HCT116 (cell line): ENCODE measurements at regions not wholly inside any gene's neighbourhood (a gene's known extent, or its start where the extent isn't known, plus 50 kb on each side); places are given as distances from the start of the nearest gene placed in this dataset.

Source experiments
- ATAC-seq: fragments of 200-7000 bp; cut with Tn5 transposase; 2 replicates; pipeline ENCODE4 v1.9.1; 2020; ENCODE audit warnings: mild to moderate bottlenecking, moderate library complexity
- BruUV-seq: library from RNA; stranded (reverse); fragments of 400-500 nt; replicated peaks from 2 replicates; lab custom pipeline; 2021; lab: Mats Ljungman, UMichigan
- CTCF ChIA-PET: fragments of 300-600 bp; sonication (Branson Sonifier 250); formaldehyde crosslinking; loops from one replicate; lab custom pipeline; 2021; ENCODE audit warnings: antibody characterized with exemption; lab: Charles Lee
- POLR2A ChIA-PET: fragments of 300-600, 350-600 bp; sonication (Branson Sonifier 250); formaldehyde crosslinking; loops from one replicate; lab custom pipeline; 2021; ENCODE audit warnings: antibody characterized with exemption; lab: Charles Lee
- RAD21 ChIA-PET, 2 experiments: fragments of 300-600 bp; sonication (Branson Sonifier 250); formaldehyde crosslinking; loops; one replicate each; lab custom pipeline; 2023; ENCODE audit warnings: low total read pairs in 2 of 2; ENCODE audit not compliant: uncharacterized antibody in 2 of 2, unreplicated experiment in 2 of 2, low non-redundant PET in 1 of 2; lab: Charles Lee
- DNase-seq: peaks from one replicate; pipeline ENCODE4 v3.0.0-alpha.2; 2010; ENCODE audit warnings: low read depth, low spot score
- H2AFZ ChIP-seq: fragments of 200-600 bp; shearing (Covaris generic), sonication (generic); 2 replicates; pipeline ENCODE4 v1.6.1; 2017; ENCODE audit warnings: low read depth, mixed run types, mixed read lengths, antibody characterized with exemption, low read length; ENCODE audit not compliant: poor library complexity, severe bottlenecking
- H3K27ac ChIP-seq: 2 replicates; pipeline ENCODE4 v1.5.1; 2012; ENCODE audit warnings: low read depth, low read length
- H3K27me3 ChIP-seq: fragments of 200-600 bp; sonication (generic); 2 replicates; pipeline ENCODE4 v1.6.1; 2016; ENCODE audit warnings: mixed run types, low read length, mixed read lengths; ENCODE audit not compliant: insufficient read depth
- H3K36me3 ChIP-seq, 2 experiments: fragments of 200-500 bp in 1 of 2; fragments of 200-600 bp in 1 of 2; sonication (Bioruptor generic) in 1 of 2; sonication (generic) in 1 of 2; 2 replicates each; pipeline versions ENCODE4 v1.5.1 to v1.6.1; 2014 to 2016; ENCODE audit warnings: low read length in 2 of 2, inconsistent platforms in 1 of 2, mixed read lengths in 1 of 2, mixed run types in 1 of 2; ENCODE audit not compliant: insufficient read depth in 2 of 2, control insufficient read depth in 1 of 2
- H3K4me1 ChIP-seq, 2 experiments: fragments of 200-600 bp in 1 of 2; sonication (generic) in 1 of 2; 2 replicates each; pipeline versions ENCODE4 v1.5.1 to v1.6.1; 2012 to 2017; ENCODE audit warnings: low read length in 2 of 2, inconsistent platforms in 1 of 2, mild to moderate bottlenecking in 1 of 2, mixed read lengths in 1 of 2, mixed run types in 1 of 2, moderate library complexity in 1 of 2; ENCODE audit not compliant: insufficient read depth in 2 of 2, control insufficient read depth in 1 of 2
- H3K4me2 ChIP-seq: fragments of 200-600 bp; sonication (generic); 2 replicates; pipeline ENCODE4 v1.6.1; 2017; ENCODE audit warnings: mixed run types, low read length, mixed read lengths
- H3K4me3 ChIP-seq, 2 experiments: fragments of 200-600 bp in 1 of 2; sonication (generic) in 1 of 2; replicated peaks in 1 of 2; 2 replicates each; pipeline ENCODE4 v1.5.1; 2011 to 2016; ENCODE audit warnings: low read length in 2 of 2, control low read depth in 1 of 2, low read depth in 1 of 2, mild to moderate bottlenecking in 1 of 2, mixed read lengths in 1 of 2, mixed run types in 1 of 2
- H3K79me2 ChIP-seq: fragments of 200-600 bp; sonication (generic); 2 replicates; pipeline ENCODE4 v1.6.1; 2017; ENCODE audit warnings: mild to moderate bottlenecking, mixed run types, low read length, moderate library complexity, mixed read lengths; ENCODE audit not compliant: insufficient read depth
- H3K9ac ChIP-seq: fragments of 200-600 bp; sonication (generic); 2 replicates; pipeline ENCODE4 v1.6.1; 2016; ENCODE audit warnings: low read length, mixed read lengths
- H3K9me2 ChIP-seq: fragments of 200-600 bp; sonication (generic), shearing (Covaris generic); 2 replicates; pipeline ENCODE4 v1.6.1; 2017; ENCODE audit warnings: mixed run types, mild to moderate bottlenecking, moderate library complexity; ENCODE audit not compliant: insufficient read depth
- H3K9me3 ChIP-seq, 2 experiments: fragments of 200-500 bp in 1 of 2; fragments of 200-600 bp in 1 of 2; sonication (Bioruptor generic) in 1 of 2; sonication (generic) in 1 of 2; 2 replicates each; pipeline ENCODE4 v1.6.1; 2014 to 2017; ENCODE audit warnings: low read length in 2 of 2, mixed read lengths in 2 of 2, inconsistent platforms in 1 of 2, low read depth in 1 of 2, mild to moderate bottlenecking in 1 of 2, mixed run types in 1 of 2, moderate library complexity in 1 of 2; ENCODE audit not compliant: control insufficient read depth in 1 of 2, insufficient read depth in 1 of 2
- H4K20me1 ChIP-seq: fragments of 200-600 bp; sonication (generic), shearing (Covaris generic); 2 replicates; pipeline ENCODE4 v1.6.1; 2017; ENCODE audit warnings: mixed run types, mild to moderate bottlenecking, moderate library complexity; ENCODE audit not compliant: insufficient read depth
- ATF3 ChIP-seq: IDR thresholded peaks from 2 replicates; pipeline ENCODE4 v1.6.1; 2012
- CBX3 ChIP-seq: IDR thresholded peaks from 2 replicates; pipeline ENCODE4 v1.6.1; 2012; ENCODE audit warnings: low read depth
- CEBPB ChIP-seq: IDR thresholded peaks from 2 replicates; pipeline ENCODE4 v1.6.1; 2012; ENCODE audit warnings: low read depth
- JUND ChIP-seq: IDR thresholded peaks from 2 replicates; pipeline ENCODE4 v1.6.1; 2012
- MAX ChIP-seq: IDR thresholded peaks from 2 replicates; pipeline ENCODE4 v1.6.1; 2012
- POLR2A ChIP-seq: IDR thresholded peaks from 2 replicates; pipeline ENCODE4 v1.7.0; 2011; ENCODE audit warnings: borderline replicate concordance; ENCODE audit not compliant: insufficient read depth, insufficient read length; ENCODE audit errors: extremely low read depth
- RAD21 ChIP-seq: IDR thresholded peaks from 2 replicates; pipeline ENCODE4 v1.6.1; 2012; ENCODE audit warnings: low read depth, mild to moderate bottlenecking
- SRF ChIP-seq: IDR thresholded peaks from 2 replicates; pipeline ENCODE4 v1.6.1; 2012; ENCODE audit warnings: low read depth
- TCF7L2 ChIP-seq: IDR thresholded peaks from 2 replicates; pipeline ENCODE4 v1.7.0; 2011; ENCODE audit warnings: borderline replicate concordance, inconsistent platforms; ENCODE audit not compliant: insufficient read depth, insufficient read length; ENCODE audit errors: extremely low read depth
- ZBTB33 ChIP-seq: IDR thresholded peaks from 2 replicates; pipeline ENCODE4 v1.6.1; 2011; ENCODE audit warnings: mild to moderate bottlenecking, low read length, moderate library complexity; ENCODE audit not compliant: insufficient replicate concordance; ENCODE audit errors: extremely low read depth
- ZFX ChIP-seq: fragments of 450-650 bp; IDR thresholded peaks from 2 replicates; pipeline ENCODE4 v1.6.1; 2017
- intact Hi-C: fragments of 100-400 bp; cut with micrococcal nuclease; formaldehyde crosslinking; loops from 2 replicates; pipeline ENCODE4 v1.10.0; 2022
- TF ChIP-seq, protein P1 (sequence below), 3 experiments: fragments of 200-600 bp in 1 of 3; sonication (generic) in 1 of 3; IDR thresholded peaks in 2 of 3; conservative IDR thresholded peaks in 1 of 3; 2 replicates each; pipeline ENCODE4 v1.5.1; 2012 to 2017; ENCODE audit warnings: low read depth in 2 of 3, low read length in 2 of 3, antibody characterized with exemption in 1 of 3, borderline replicate concordance in 1 of 3, control low read depth in 1 of 3, mild to moderate bottlenecking in 1 of 3, mixed read lengths in 1 of 3, mixed run types in 1 of 3, moderate library complexity in 1 of 3; ENCODE audit not compliant: insufficient read depth in 1 of 3
- TF ChIP-seq, protein P2 (sequence below): IDR thresholded peaks from 2 replicates; pipeline ENCODE4 v1.6.1; 2012; ENCODE audit warnings: low read depth

DNA sequence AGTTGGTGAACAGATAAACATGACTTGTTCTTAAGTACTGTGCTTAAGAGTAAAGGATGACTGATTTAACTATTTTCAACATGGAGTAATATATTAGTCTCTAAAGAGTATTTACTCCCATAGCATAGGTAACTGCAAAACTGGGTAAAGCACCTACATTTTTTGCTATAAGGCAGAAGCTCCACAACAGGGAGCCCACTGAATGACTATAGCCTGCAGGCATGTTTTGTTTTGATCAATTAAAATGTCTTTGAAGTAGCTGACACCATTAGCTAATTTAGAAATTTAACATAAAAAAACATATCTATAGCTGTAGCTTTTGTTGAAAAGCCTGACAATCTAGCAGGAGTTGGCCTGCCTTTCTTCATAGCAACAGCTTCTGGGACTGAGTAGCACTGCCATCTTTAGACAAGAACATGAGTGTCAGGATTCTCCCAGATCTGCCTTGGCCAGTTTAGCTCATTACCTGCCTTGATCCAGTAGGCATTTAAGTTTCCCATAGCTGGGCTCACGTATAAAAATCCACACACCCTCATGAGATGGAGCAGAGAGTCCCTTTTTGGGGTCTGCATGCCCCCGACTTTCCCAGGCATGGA lies 1935.1 kb upstream of the PIK3C3 start:
- TF ChIP-seq, protein P1, sequence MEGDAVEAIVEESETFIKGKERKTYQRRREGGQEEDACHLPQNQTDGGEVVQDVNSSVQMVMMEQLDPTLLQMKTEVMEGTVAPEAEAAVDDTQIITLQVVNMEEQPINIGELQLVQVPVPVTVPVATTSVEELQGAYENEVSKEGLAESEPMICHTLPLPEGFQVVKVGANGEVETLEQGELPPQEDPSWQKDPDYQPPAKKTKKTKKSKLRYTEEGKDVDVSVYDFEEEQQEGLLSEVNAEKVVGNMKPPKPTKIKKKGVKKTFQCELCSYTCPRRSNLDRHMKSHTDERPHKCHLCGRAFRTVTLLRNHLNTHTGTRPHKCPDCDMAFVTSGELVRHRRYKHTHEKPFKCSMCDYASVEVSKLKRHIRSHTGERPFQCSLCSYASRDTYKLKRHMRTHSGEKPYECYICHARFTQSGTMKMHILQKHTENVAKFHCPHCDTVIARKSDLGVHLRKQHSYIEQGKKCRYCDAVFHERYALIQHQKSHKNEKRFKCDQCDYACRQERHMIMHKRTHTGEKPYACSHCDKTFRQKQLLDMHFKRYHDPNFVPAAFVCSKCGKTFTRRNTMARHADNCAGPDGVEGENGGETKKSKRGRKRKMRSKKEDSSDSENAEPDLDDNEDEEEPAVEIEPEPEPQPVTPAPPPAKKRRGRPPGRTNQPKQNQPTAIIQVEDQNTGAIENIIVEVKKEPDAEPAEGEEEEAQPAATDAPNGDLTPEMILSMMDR (IDR thresholded peaks at IDR 0.05 in 2 of 3, conservative IDR thresholded peaks at IDR 0.05 in 1 of 3; ENCODE audit: borderline replicate concordance in 1 of 3, insufficient read depth in 1 of 3, low read depth in 2 of 3, low read length in 2 of 3) = no peak
- TF ChIP-seq, protein P2, sequence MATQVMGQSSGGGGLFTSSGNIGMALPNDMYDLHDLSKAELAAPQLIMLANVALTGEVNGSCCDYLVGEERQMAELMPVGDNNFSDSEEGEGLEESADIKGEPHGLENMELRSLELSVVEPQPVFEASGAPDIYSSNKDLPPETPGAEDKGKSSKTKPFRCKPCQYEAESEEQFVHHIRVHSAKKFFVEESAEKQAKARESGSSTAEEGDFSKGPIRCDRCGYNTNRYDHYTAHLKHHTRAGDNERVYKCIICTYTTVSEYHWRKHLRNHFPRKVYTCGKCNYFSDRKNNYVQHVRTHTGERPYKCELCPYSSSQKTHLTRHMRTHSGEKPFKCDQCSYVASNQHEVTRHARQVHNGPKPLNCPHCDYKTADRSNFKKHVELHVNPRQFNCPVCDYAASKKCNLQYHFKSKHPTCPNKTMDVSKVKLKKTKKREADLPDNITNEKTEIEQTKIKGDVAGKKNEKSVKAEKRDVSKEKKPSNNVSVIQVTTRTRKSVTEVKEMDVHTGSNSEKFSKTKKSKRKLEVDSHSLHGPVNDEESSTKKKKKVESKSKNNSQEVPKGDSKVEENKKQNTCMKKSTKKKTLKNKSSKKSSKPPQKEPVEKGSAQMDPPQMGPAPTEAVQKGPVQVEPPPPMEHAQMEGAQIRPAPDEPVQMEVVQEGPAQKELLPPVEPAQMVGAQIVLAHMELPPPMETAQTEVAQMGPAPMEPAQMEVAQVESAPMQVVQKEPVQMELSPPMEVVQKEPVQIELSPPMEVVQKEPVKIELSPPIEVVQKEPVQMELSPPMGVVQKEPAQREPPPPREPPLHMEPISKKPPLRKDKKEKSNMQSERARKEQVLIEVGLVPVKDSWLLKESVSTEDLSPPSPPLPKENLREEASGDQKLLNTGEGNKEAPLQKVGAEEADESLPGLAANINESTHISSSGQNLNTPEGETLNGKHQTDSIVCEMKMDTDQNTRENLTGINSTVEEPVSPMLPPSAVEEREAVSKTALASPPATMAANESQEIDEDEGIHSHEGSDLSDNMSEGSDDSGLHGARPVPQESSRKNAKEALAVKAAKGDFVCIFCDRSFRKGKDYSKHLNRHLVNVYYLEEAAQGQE = no peak
- TF ChIP-seq CBX3 = no peak
- no peak for TF ChIP-seq JUND
- TF ChIP-seq TCF7L2 = no peak
- TF ChIP-seq ZFX = no peak
- no peak for TF ChIP-seq POLR2A
- no peak for TF ChIP-seq RAD21
- TF ChIP-seq CEBPB = no peak
- no peak for TF ChIP-seq ATF3
- TF ChIP-seq MAX = no peak
- no peak for TF ChIP-seq SRF
- no peak for TF ChIP-seq ZBTB33
- H3K27me3 ChIP-seq = no peaks in the 10 kb centered on the region
- ATAC-seq = no peak
- no peaks in the 10 kb centered on the region for H4K20me1 ChIP-seq
- no peak overlapping the region for H3K4me3 ChIP-seq
- no peak for DNase-seq
- no peaks in the 10 kb centered on the region for H3K9me3 ChIP-seq
- ChIA-PET POLR2A (no interaction called here), RAD21 (no interaction called here), CTCF (no interaction called here)
- no peak overlapping the region for H3K9ac ChIP-seq
- no peak overlapping the region for H3K4me2 ChIP-seq
- H3K9me2 ChIP-seq = no peaks in the 10 kb centered on the region
- no peaks in the 10 kb centered on the region for H3K36me3 ChIP-seq
- H3K79me2 ChIP-seq = no peaks in the 10 kb centered on the region
- no peak overlapping the region for H3K27ac ChIP-seq
- H2AFZ ChIP-seq = no peak overlapping the region
- BruUV-seq = no TSS peak
- H3K4me1 ChIP-seq = no peaks in the 10 kb centered on the region
- intact Hi-C loops = no loop called here
